Gastrocnemius medialis (tissue), 4 donors: ENCODE measurements at regions not wholly inside any gene's neighbourhood (a gene's known extent, or its start where the extent isn't known, plus 50 kb on each side); places are given as distances from the start of the nearest gene placed in this dataset.

ENCODE experiments used
- POLR2A ChIP-seq, 2 donors: fragments of 450-650 bp; IDR thresholded peaks; one replicate each; pipeline ENCODE4 v1.6.1; 2017; ENCODE audit warnings: antibody characterized with exemption in 2 of 2, mild to moderate bottlenecking in 2 of 2, moderate library complexity in 2 of 2
- TF ChIP-seq, protein P1 (sequence below), 5 experiments: fragments of 450-650 bp in 3 of 5; fragments of 200-600 bp in 2 of 5; sonication (generic) in 2 of 5; IDR thresholded peaks in 4 of 5; conservative IDR thresholded peaks in 1 of 5; 1 replicate in 4 of 5; 2 replicates in 1 of 5; pipeline ENCODE4 v1.5.1; 2016 to 2019; ENCODE audit warnings: antibody characterized with exemption in 5 of 5, mild to moderate bottlenecking in 3 of 5, moderate library complexity in 3 of 5

DNA sequence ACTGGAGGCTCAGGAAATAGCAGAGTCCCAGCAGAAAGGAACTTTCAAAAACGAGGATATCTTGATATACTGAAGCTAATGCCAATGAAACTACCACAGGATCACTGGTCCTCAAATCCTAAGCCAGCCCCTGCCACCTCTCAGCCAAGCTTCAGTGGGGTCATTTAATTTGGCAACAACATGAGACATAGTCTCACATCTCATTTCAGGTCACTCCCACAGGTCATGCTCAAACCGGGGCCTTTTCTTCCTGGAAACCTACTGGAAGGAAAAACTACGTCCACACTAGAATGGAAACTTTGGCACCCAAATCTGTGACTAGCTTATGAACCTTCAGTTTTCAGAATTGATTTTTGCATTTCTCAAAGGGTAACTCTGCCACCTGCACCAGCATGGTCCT lies 61.9 kb upstream of the CYP2D6 start:
- TF ChIP-seq, protein P1, sequence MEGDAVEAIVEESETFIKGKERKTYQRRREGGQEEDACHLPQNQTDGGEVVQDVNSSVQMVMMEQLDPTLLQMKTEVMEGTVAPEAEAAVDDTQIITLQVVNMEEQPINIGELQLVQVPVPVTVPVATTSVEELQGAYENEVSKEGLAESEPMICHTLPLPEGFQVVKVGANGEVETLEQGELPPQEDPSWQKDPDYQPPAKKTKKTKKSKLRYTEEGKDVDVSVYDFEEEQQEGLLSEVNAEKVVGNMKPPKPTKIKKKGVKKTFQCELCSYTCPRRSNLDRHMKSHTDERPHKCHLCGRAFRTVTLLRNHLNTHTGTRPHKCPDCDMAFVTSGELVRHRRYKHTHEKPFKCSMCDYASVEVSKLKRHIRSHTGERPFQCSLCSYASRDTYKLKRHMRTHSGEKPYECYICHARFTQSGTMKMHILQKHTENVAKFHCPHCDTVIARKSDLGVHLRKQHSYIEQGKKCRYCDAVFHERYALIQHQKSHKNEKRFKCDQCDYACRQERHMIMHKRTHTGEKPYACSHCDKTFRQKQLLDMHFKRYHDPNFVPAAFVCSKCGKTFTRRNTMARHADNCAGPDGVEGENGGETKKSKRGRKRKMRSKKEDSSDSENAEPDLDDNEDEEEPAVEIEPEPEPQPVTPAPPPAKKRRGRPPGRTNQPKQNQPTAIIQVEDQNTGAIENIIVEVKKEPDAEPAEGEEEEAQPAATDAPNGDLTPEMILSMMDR (IDR thresholded peaks at IDR 0.05 in 4 of 5, conservative IDR thresholded peaks at IDR 0.05 in 1 of 5): no peak
- no peak for TF ChIP-seq POLR2A (IDR thresholded peaks at IDR 0.05)
